HG02943 (cell line): ENCODE measurements at regions not wholly inside any gene's neighbourhood (a gene's known extent, or its start where the extent isn't known, plus 50 kb on each side); places are given as distances from the start of the nearest gene placed in this dataset.

Experiments
- ATAC-seq: cut with Tn5 transposase; IDR thresholded peaks from one replicate; pipeline ENCODE4 v1.9.1; 2021; ENCODE audit warnings: mild to moderate bottlenecking, low read depth, moderate library complexity; ENCODE audit not compliant: unreplicated experiment

DNA sequence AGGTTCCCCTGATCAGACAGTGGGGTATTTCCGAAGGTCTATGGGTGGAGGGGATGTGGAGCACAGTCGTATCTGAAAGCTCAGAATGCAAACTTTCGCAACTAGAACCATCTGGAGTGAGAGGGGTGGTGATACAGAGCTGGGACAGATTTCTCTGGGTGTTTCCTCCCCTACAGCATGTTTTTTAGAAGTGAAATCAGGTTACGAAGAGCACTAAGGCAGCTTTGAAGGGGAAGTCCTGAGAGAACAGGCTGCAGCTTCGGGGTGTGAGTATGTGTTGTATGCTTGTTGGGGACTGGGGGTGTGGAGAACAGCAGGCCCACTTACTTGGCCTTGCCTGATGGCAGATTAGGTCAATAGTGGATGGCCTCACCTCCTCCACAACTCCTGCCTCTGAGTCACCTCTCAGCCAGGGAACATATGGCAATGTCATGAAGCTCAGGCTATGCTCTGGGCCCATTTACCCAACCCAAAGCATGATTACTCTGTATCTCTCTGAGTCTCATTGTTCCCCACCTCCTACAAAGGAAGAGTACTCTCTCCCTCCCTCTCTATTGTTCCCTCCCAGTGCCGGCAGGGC is 107.2 kb upstream of the RASGRP1 start:
- peak; percentile 50 for ATAC-seq

DNA sequence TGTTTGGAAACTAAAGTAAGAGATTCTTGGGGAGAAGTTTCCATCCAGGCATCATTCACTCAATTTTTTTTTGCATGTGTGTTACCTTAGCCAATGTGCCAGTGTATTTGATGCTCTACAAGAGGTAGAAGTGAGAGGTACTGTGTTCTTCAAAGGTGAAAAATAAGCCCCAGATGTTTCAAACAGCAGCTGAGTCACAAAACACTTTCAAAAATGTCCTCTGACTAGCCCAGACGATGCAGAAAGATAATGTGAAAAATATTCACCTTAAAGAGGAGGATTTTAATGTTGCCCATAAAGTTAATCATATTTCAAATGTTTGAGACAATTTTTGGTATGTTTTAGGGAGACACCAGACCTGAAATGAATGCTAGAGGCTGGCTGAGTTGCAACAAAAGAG is 107.7 kb upstream of the RASGRP1 start:
- no peak for ATAC-seq

DNA sequence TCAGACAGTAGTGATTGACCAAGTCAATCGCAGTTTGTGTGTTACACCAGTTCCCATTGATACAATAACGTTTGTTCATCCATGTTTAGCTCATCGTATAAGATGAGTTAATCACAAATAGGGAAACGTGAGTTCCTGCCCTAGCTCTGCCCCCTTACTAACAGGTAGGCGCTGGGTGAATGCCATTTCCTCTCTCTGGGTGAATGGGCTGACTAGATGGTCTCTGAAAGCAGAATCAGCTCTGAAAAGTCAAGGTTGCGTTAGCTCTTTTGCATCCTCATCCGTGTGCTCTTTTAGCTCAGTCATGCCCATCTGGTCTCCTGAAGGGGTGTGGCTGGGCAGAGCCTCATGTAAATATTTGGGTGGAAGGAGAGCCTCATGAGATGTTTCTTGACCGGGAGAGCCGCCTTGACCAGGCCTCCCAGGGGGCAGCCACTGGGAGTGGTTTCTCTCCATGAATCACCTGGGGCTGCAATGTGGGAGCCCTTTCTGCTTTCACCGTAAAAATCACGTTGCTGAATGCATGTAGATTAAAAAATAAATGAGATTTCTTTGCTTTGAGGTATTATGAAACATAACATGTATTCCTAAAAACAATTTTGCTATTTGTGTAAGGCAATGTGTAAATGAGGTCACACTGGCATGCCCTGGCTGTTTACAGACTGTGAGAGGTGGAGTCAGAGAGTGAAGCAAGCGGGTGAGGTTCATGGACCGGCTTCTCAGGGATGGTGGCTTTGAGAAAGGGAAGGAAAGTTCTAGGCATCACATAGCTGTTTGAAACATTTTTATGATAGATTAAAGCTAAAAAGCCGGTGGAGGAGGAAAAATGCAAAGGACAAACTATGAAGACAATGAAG is 108.4 kb upstream of the RASGRP1 start:
- peak; percentile 33 for ATAC-seq

DNA sequence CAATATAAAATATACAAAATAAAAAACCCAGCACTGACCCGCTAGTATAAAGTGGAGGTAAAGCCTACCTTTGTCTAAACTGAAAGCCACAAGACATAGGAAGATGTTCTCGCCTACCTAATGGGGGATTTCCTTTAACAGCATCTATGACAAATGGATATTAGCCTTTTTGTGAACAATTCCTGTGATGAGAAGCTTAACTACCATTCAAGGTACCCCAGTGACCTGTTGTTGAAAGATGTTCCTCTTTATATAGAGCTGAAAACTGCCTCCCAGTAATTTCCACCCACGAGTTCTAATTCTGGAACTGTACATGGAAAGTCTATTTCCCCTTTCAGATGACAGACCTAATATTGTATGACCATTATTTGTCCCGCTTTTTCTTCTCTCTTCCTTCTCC is 109.8 kb upstream of the RASGRP1 start:
- no peak for ATAC-seq

DNA sequence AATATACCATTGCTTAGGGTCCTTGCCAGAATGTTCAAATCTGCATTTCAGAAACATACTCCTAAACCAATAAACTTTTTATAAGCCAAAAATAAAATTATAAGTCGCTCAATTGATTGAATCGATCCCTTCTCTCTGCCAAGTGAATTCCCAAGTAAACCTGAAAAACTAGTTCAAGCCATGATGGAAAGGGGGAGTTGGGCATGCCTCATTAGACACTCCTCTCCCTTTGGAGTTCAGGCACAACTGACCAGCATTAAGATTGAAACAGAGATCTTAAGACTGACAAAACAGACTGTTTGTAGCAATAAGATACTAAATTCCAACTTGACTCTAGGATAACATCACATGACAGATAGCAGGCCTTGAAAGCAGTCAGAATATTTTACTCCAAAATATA is 113.7 kb upstream of the RASGRP1 start:
- ATAC-seq: no peak

DNA sequence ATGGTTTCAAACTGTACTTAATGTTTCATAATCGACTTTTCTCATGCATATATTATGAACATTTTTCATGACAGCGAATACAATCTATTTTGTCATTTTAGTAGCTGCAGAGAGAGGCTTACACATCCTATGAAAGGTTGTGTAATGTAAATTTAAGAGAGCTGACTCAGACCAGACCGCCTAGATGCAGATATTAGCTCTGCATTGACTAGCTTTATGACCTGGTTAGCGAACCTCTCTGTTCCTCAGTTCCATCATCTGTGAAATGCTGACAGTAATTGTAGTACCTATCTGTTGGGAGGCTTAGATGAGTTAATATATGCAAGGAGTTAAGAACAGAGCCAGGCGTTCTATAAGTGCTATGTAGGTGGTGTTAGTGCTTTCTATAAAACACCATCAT is 116.2 kb upstream of the RASGRP1 start:
- no peak for ATAC-seq

DNA sequence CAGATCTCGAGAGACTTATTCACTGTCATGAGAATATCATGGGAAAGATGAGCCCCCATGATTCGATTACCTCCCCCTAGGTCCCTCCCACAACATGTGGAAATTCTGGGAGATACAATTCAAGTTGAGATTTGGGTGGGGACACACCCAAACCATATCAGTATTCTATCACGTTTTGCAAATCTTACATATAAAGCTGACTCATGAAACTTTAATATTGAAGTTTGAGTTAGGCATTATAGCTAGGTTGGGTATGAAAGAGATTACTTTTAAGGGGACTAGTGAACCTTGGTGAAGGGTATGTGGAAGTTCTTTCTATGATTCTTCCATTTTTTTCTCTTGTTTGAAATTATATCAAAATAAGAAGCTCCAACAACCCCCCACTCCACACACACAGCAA is 117.7 kb upstream of the RASGRP1 start:
- no peak for ATAC-seq

DNA sequence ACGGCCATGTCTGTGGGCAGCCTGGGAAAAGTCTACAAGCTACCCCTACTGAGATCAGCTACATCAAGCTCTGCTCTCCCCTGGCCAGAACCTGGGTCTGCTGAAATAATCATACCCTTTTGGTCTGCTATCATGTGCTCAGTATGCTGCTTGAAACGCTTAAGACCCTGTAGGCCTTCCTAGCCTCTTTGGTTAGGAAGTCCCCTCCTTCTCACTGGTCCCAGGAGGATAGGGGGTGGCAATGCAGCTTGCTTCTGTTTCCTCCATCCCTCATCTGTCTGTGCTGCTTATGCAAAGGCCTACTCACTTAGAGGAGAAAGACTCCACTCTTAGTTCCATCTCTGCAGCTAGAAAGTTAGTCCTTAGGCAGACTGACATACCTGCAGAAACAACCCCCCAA is 118.2 kb upstream of the RASGRP1 start:
- no peak for ATAC-seq

DNA sequence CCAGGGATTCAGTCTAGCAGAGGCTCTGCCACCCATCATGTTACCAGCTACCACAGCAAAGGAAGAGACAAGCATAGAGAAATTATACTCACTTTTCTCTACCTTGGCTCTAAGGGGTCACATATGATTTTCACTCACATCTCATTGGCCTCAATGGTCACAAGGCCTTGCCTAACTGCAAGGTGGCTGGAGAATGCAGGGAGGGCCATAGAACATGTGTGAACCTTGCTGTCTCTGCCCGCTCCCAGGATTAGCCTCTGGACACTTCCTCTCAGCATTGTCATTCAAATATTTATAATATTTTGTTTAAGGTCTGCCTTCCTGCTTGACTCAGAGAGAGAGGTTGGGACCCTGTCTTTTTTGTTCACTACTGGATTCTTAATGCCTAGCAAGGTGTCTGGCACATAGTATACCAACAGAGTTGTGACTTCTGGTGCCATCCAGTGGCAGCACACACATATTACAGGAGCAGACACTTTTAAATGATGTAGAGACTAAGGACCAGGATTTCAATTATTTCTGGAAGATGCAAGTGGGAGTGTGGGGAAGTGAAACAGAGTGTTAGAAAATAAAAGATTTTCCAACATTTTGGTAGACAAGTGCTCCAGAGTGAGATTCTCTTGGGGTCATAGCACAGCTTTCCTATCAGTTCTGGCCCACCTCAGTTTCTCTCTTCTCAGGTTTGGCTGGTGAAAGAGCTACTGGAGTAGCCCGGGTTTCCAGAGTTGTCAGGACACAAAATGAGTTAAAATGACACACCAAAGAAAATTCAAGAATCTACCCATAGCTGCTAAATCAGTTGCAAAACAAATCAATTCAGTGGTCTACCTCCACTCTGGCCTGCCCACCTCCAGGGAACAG is 119.0 kb upstream of the RASGRP1 start:
- peak; percentile 91 for ATAC-seq

DNA sequence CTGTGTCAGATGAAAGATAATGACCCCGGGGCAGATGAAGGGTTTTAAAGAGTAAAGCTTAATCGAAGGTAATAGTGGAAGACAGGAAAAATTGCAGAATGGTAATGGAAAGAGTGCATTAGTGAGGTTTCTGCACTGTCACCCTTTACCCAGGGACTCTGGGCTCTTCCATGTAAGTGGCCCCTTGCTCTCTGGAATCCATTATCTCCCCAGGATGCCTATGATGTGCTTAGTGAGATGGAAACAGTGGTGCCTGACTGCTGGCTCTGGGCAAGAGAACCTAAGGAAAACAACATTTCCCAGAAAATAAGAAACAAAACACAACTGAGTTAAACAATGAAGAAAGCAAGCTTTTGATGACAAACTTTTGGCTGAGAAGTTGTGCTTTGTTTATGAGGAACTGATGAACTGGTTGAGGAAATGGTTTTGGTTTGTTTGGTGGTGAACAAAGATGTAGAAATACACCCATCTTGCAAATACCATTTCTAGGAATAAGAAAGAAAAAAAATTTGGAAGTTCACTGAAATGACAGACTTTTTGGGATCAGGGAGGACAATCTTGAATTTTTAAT is 119.9 kb upstream of the RASGRP1 start:
- ATAC-seq: no peak

DNA sequence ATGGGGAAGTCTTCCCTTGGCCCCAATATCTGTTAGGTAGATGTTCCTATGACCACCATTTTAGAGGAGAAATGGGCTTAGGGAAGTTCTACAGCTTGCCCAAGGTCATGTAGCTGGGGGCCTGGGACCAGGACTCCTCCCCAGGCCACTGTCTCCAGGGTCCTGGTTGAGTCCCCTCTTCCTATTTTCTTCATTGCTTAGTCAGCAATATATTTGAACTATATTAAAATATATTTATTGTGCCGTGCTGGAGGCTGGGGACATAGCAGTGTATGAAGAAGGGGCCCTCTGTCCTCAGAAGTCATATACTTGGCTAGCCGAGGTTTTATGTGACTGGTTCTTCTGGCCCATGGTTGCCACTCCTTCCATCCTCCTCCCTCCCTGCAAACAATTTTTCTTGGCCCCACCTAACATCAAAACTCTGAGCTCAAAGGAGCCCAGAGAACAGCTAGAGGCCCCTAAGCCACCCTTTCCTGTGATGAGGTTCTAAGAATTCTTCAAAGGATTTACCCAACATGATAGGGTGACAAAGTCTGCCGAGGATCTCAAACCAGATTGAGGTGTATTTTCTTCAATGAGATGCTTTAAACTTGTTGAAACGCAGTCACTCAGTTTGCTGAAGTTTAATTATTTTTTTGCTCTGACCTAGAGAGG is 121.2 kb upstream of the RASGRP1 start:
- no peak for ATAC-seq

DNA sequence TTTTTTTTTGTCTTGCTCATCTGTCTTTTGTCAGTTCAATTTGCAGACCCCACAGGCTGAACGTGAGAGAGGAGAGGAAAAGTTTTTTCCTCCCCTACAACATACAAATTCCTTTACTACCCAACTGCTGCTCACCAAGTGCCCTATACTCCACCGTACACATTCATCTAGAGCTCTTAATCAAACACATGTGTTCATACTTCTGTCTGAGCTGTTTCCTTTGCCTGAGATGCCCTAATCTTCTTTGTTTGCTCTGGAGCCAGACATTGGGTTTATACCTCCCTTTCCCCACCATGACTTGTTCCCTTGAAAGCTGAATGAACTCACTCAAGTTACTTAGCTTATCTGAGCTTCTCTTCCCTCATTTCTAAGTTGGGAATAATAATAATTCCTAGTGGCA is 122.7 kb upstream of the RASGRP1 start:
- no peak for ATAC-seq

DNA sequence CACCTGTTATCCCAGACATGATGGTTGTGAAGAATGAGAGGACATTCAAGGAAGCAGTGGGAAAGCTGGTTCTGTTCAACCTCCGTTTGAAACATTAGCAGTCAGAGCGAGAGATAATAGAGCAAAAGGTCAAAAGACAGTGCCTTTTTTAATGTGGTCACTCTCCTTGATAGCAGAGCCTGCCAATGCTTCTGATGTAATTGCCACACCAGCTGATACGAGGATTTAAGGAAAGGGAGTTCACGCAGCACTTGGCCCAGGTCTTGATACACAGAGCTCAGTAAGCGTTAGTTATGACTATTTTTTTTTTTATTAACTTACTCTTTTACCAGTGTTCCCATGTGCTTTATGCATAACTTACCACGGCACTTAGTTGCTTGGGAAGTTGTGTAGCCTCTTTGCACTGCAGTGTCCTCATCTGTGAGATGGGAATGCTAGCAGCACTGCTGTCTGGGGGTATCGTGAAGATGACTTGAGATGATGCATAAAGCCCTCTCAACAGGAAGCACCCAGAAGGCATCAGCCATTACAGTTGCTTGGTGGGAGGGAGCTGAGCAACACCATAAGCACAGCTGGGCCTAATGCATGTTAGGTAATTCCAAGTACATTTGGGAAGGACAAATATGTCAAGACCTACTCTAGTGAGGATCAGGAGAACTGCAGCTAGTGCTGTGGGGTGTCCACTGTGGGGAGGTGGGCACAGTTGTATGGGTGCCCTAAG is 123.3 kb upstream of the RASGRP1 start:
- ATAC-seq: no peak

DNA sequence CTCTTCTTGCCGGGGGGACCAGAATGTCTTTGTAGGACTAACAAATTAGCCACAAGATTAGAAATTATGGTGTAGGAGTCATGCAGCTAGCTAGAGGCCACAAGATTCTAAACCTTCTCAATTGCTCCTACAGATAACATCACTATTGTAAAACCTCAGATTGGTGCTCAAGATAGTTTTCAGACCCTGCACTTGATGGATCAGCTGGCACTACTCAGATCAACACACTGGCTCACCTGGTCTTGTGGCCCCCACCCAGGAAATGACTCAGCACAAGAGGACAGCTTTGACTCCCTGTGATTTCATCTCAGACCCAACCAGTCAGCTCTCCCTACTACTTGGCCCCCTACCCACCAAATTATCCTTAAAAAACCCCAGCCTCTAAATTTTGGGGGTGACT is 124.1 kb upstream of the RASGRP1 start:
- ATAC-seq: no peak

DNA sequence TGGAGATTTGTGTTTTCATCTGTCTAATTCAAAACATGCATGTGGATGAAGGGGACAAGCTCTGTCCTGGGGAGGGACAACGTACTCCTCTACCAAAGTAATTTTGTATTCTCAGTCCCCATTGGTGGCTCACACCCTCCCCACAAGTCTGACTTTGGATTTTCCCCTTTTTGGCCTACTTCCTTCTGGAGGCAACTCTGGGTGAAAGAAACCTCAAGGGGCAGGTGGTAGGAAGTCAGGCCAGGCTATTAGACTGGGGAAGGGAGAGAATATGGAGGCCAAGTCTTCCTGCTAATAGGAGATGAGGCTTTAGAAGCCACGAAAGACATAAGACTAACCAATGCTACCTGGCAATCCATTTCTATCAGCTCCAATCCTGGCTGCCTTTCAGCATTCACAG is 124.9 kb upstream of the RASGRP1 start:
- ATAC-seq: no peak

DNA sequence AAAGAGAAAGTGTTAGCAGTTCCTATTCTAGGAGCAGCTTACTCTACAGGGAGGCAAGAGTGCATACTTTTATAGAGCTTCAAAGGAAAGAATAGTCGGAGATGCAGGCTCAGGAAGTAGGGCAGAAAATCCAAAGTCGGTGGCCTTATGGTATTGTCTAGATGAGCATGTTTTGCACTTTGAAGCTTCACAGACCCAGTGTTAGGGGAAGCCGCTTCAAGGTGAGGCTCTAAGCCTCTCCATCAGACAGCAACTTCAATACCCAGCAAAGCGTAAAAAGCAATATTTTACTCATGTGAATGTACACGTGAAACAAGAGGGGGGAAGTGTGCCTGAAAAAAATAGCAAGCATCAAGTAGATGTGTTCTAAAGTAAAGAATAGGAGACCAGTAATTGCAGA is 125.6 kb upstream of the RASGRP1 start:
- no peak for ATAC-seq

DNA sequence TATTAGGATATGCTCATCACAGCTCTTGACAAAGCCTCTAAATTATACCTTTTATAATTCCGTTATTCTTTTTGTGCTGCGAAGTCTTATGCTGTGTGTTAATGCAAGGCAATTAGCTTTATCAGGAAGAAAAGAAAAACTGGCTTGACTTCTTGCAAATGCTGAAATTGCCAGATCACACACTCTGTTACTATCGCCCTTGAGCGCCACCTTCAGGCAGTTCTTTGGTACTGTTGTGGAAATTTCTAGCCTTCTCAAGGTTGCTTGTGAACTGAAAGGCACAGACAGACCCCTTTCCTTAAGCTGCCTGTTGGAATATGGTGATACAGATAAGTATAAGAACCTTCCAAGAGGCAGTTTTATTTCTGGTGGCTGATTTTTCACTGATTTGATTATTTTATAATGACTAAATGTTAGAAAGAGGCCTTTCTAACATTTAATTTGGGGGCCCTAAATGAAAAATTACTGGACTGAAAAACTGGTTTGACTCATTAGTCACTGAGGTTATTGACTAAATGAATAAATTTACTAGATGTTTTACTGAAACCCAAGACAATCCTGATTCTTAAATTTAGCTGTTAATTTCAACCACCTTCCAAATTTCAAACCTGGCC is 126.2 kb upstream of the RASGRP1 start:
- no peak for ATAC-seq

DNA sequence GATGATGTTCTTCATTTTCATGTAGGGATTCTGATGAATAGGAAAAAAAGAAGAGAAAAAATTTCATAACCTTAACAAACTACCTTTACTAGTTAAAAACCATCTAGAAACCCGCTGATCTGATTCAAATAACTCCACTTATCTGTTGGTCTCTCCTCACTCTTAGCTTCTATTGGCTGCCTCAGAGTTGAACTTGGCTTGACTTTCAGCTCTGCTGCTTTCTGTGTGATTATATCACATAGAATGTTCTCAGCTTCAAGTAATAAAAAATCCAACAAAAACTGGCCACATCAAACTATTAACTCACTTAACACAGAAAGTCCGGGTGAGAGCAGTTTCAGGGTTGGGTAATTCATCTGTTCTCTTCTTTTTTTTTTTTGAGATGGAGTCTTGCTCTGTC is 126.8 kb upstream of the RASGRP1 start:
- ATAC-seq: no peak

DNA sequence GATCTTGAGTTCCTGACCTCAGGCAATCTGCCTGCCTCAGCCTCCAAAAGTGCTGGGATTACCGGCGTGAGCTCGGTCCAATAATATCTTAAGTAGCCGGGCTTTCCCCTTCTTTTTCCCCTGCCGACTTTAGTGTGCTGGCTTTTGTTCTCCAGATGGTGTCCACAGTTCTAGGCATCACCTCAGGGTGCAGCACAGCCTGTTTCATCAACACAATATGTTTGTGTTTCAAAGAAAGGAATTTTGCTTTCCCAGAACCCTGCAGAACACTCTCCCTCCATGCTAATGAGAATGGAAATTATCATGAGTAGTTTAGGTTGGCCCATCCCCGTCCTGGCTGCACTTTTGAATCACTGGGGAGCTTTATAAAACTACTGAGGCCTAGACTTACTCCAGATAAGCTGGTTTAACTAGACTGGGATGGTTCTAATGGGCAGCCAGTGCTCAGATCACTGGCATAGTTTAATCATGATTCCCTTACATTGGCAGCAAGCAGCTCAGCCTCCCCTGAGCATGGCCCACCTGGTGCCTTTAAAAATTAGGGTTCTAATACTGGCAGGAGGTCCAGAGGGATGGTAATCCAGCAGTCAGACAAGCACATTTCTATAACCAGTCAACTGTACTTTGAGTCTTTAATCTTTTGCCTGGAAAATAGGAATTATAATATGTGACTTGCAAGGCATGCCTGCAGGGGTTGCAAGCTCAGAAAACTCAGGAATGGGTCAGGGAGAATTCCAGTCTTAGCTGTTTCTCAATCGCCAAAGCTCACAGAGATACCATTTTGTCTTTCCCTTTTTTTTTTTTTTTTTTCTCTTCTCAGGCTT is 127.6 kb upstream of the RASGRP1 start:
- ATAC-seq: no peak
